WTC11 (cell line): ENCODE measurements at regions not wholly inside any gene's neighbourhood (a gene's known extent, or its start where the extent isn't known, plus 50 kb on each side); places are given as distances from the start of the nearest gene placed in this dataset.

Experiments
- ATAC-seq: fragments of 200-7000 bp; cut with Tn5 transposase; 2 replicates; pipeline ENCODE4 v1.10.0; 2021; ENCODE audit warnings: mild to moderate bottlenecking, moderate library complexity
- CTCF ChIA-PET: fragments of 300-600 bp; sonication (Branson Sonifier 250); formaldehyde crosslinking; loops from one replicate; lab custom pipeline; 2021; ENCODE audit warnings: antibody characterized with exemption; lab: Charles Lee
- POLR2A ChIA-PET: fragments of 350-600 bp; sonication (Branson Sonifier 250); formaldehyde crosslinking; loops from one replicate; lab custom pipeline; 2021; ENCODE audit warnings: antibody characterized with exemption; lab: Charles Lee
- DNase-seq: peaks from one replicate; pipeline ENCODE4 v3.0.0; 2021; ENCODE audit warnings: low spot score
- H3K27ac Mint-ChIP-seq: 2 replicates; pipeline ENCODE4 v1.8.0; 2021; ENCODE audit warnings: mixed read lengths
- H3K27me3 Mint-ChIP-seq: 2 replicates; pipeline ENCODE4 v1.8.0; 2021; ENCODE audit warnings: low read depth, mild to moderate bottlenecking, moderate library complexity, mixed read lengths
- H3K36me3 Mint-ChIP-seq: 2 replicates; pipeline ENCODE4 v1.8.0; 2021; ENCODE audit warnings: mixed read lengths
- H3K4me1 Mint-ChIP-seq: 2 replicates; pipeline ENCODE4 v1.8.0; 2022; ENCODE audit warnings: mixed read lengths
- H3K4me3 Mint-ChIP-seq: 2 replicates; pipeline ENCODE4 v1.8.0; 2021; ENCODE audit warnings: mild to moderate bottlenecking, moderate library complexity, mixed read lengths
- H3K9me3 Mint-ChIP-seq: 2 replicates; pipeline ENCODE4 v1.8.0; 2021; ENCODE audit warnings: mixed read lengths
- ATF2 ChIP-seq: sonication (generic); formaldehyde crosslinking; IDR thresholded peaks from 2 replicates; pipeline ENCODE4 v1.8.1; 2022; ENCODE audit warnings: low read depth, missing genetic modification reagents, borderline replicate concordance
- CDX4 ChIP-seq: fragments of 250-450 bp; sonication (Bioruptor Pico); IDR thresholded peaks from 2 replicates; pipeline ENCODE4 v1.9.0; 2021; ENCODE audit warnings: moderate library complexity, mild to moderate bottlenecking, inconsistent platforms, borderline replicate concordance
- E2F1 ChIP-seq: sonication (generic); formaldehyde crosslinking; IDR thresholded peaks from 2 replicates; pipeline ENCODE4 v1.8.0; 2022; ENCODE audit warnings: mild to moderate bottlenecking, missing genetic modification reagents
- ELF4 ChIP-seq: sonication (generic); formaldehyde crosslinking; IDR thresholded peaks from 2 replicates; pipeline ENCODE4 v1.8.1; 2022; ENCODE audit warnings: low read depth, mild to moderate bottlenecking, moderate library complexity, missing genetic modification reagents
- FOXK1 ChIP-seq: sonication (generic); formaldehyde crosslinking; IDR thresholded peaks from 2 replicates; pipeline ENCODE4 v1.8.0; 2022; ENCODE audit warnings: mild to moderate bottlenecking, moderate library complexity, missing genetic modification reagents
- FOXP1 ChIP-seq: sonication (generic); formaldehyde crosslinking; IDR thresholded peaks from 2 replicates; pipeline ENCODE4 v1.8.0; 2022; ENCODE audit warnings: missing genetic modification reagents, mild to moderate bottlenecking, moderate library complexity, borderline replicate concordance
- MLX ChIP-seq: sonication (generic); formaldehyde crosslinking; IDR thresholded peaks from 2 replicates; pipeline ENCODE4 v1.8.1; 2023; ENCODE audit warnings: mild to moderate bottlenecking, missing genetic modification reagents, moderate library complexity
- MXD4 ChIP-seq: fragments of 250-450 bp; sonication (Bioruptor Pico); IDR thresholded peaks from 2 replicates; pipeline ENCODE4 v1.8.0; 2021; ENCODE audit warnings: mild to moderate bottlenecking, moderate library complexity, borderline replicate concordance
- NFATC4 ChIP-seq: fragments of 250-450 bp; sonication (Bioruptor Pico); IDR thresholded peaks from 2 replicates; pipeline ENCODE4 v1.9.0; 2021; ENCODE audit warnings: mild to moderate bottlenecking
- OVOL2 ChIP-seq: fragments of 250-450 bp; sonication (Bioruptor Pico); IDR thresholded peaks from 2 replicates; pipeline ENCODE4 v1.9.0; 2021; ENCODE audit warnings: mild to moderate bottlenecking, borderline replicate concordance
- ZBTB21 ChIP-seq: sonication (generic); formaldehyde crosslinking; IDR thresholded peaks from 2 replicates; pipeline ENCODE4 v1.8.1; 2023; ENCODE audit warnings: mild to moderate bottlenecking, missing genetic modification reagents, borderline replicate concordance
- ZNF317 ChIP-seq: sonication (generic); formaldehyde crosslinking; IDR thresholded peaks from 2 replicates; pipeline ENCODE4 v1.8.1; 2023; ENCODE audit warnings: low read depth, mild to moderate bottlenecking, moderate library complexity, missing genetic modification reagents, borderline replicate concordance
- ZNF416 ChIP-seq: fragments of 250-450 bp; sonication (Bioruptor Pico); IDR thresholded peaks from 2 replicates; pipeline ENCODE4 v1.9.0; 2021; ENCODE audit warnings: mild to moderate bottlenecking, inconsistent platforms
- TF ChIP-seq, protein P1 (sequence below): fragments of 250-450 bp; sonication (Bioruptor Pico); conservative IDR thresholded peaks from 2 replicates; pipeline ENCODE4 v1.9.0; 2021; ENCODE audit warnings: mild to moderate bottlenecking
- TF ChIP-seq, protein P2 (sequence below): sonication (generic); formaldehyde crosslinking; IDR thresholded peaks from 2 replicates; pipeline ENCODE4 v1.8.1; 2023; ENCODE audit warnings: mild to moderate bottlenecking, missing genetic modification reagents, moderate library complexity
- TF ChIP-seq, protein P3 (sequence below): fragments of 250-450 bp; sonication (Bioruptor Pico); IDR thresholded peaks from 2 replicates; pipeline ENCODE4 v1.9.0; 2021; ENCODE audit warnings: mild to moderate bottlenecking

- DNase-seq = no peak
- H3K9me3 Mint-ChIP-seq = no peaks in the 10 kb centered on the region
- no peaks in the 10 kb centered on the region for H3K36me3 Mint-ChIP-seq
- POLR2A ChIA-PET = no interaction called here
- H3K4me3 Mint-ChIP-seq = no peak overlapping the region
- no peak overlapping the region for H3K27ac Mint-ChIP-seq
- CTCF ChIA-PET = no interaction called here
- H3K4me1 Mint-ChIP-seq = peaks cover 15% of the 10 kb centered on the region
- TF ChIP-seq CDX4 (CRISPR knock-in tag) (no peak), MXD4 (CRISPR knock-in tag) (no peak), NFATC4 (CRISPR knock-in tag) (no peak), FOXP1 (CRISPR knock-in tag) (no peak), ZBTB21 (CRISPR knock-in tag) (no peak), ELF4 (no peak), ATF2 (CRISPR knock-in tag) (no peak), FOXK1 (CRISPR knock-in tag) (no peak), E2F1 (CRISPR knock-in tag) (no peak), OVOL2 (CRISPR knock-in tag) (no peak)
- TF ChIP-seq, protein P1, sequence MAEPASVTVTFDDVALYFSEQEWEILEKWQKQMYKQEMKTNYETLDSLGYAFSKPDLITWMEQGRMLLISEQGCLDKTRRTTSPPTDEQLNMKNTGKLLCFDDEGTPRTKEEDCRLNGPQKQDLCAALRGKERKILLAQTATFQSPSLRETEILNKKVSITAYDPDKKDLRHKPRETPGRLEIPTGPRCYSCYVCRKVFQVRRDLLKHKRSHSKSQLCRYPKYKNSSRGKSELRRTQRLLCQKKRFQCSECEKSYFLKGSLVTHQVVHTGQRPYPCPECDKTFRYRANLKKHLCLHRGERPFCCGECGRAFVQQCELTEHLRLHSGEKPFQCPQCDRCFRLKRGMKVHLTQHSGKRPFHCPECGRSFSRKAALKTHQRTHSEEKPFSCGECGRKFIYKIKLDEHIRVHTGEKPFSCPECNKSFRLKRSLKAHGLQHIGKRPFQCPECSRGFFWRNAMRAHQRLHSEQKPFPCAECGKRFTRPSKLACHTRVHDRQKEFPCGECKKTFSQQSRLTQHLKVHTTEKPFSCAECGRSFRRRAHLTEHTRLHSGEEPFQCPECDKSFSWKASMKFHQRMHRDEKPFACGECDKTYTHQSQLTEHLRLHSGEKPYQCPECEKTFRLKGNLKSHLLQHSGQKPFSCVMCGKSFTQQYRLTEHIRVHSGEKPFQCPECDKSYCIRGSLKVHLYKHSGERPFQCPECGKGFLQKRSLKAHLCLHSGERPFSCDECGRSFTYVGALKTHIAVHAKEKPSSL (CRISPR knock-in tag) = no peak
- TF ChIP-seq, protein P2, sequence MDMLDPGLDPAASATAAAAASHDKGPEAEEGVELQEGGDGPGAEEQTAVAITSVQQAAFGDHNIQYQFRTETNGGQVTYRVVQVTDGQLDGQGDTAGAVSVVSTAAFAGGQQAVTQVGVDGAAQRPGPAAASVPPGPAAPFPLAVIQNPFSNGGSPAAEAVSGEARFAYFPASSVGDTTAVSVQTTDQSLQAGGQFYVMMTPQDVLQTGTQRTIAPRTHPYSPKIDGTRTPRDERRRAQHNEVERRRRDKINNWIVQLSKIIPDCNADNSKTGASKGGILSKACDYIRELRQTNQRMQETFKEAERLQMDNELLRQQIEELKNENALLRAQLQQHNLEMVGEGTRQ (CRISPR knock-in tag) = no peak
- TF ChIP-seq, all 79 proteins: peak for 0
- ATAC-seq = no peak
- H3K27me3 Mint-ChIP-seq = peaks cover 4% of the 10 kb centered on the region; the same call in 1 of the 2 replicates
Observed at GRCh38 chr4:24701683-24702082, 93.7 kb upstream of the SOD3 start.

DNA sequence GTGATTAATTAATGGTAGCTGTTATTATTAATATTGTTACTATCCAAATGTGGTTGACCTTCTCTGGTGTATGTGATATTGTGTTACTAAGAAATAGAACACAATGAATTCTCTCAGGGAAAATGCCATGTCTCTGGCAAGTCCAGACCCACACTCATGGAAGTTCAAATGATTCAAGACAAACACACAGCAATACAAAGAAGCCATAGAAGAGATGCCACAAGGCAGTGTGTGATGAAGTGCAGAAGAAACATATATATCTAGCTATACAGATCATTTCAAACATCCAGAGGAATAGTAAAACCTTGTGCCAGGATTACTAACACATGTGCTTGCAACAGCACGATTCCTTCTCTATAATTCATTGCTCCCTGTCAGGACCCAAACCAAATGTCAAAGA, 93.1 kb upstream of the SOD3 start:
- Mint-ChIP-seq H3K36me3 (no peaks in the 10 kb centered on the region), H3K4me3 (no peak overlapping the region), H3K4me1 (peaks cover 10% of the 10 kb centered on the region), H3K9me3 (peaks cover 5% of the 10 kb centered on the region), H3K27ac (no peak overlapping the region), H3K27me3 (peaks cover 4% of the 10 kb centered on the region; the same call in 1 of the 2 replicates)
- DNase-seq (no peak), ATAC-seq (no peak)
- TF ChIP-seq CDX4 (CRISPR knock-in tag) (no peak), ZNF317 (CRISPR knock-in tag) (no peak), MLX (CRISPR knock-in tag) (no peak), ZNF416 (CRISPR knock-in tag) (no peak)
- TF ChIP-seq, protein P3, sequence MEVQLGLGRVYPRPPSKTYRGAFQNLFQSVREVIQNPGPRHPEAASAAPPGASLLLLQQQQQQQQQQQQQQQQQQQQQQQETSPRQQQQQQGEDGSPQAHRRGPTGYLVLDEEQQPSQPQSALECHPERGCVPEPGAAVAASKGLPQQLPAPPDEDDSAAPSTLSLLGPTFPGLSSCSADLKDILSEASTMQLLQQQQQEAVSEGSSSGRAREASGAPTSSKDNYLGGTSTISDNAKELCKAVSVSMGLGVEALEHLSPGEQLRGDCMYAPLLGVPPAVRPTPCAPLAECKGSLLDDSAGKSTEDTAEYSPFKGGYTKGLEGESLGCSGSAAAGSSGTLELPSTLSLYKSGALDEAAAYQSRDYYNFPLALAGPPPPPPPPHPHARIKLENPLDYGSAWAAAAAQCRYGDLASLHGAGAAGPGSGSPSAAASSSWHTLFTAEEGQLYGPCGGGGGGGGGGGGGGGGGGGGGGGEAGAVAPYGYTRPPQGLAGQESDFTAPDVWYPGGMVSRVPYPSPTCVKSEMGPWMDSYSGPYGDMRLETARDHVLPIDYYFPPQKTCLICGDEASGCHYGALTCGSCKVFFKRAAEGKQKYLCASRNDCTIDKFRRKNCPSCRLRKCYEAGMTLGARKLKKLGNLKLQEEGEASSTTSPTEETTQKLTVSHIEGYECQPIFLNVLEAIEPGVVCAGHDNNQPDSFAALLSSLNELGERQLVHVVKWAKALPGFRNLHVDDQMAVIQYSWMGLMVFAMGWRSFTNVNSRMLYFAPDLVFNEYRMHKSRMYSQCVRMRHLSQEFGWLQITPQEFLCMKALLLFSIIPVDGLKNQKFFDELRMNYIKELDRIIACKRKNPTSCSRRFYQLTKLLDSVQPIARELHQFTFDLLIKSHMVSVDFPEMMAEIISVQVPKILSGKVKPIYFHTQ = no peak
- CTCF ChIA-PET = no interaction called here
- POLR2A ChIA-PET = no interaction called here
